AML-193 (cell line): ENCODE measurements at regions not wholly inside any gene's neighbourhood (a gene's known extent, or its start where the extent isn't known, plus 50 kb on each side); places are given as distances from the start of the nearest gene placed in this dataset.
"Not testable (repeated sequence)": the region's sequence is repeated elsewhere in the genome, so short reads cannot be mapped to it uniquely, and the experiment has no call there.

Source experiments
- DNase-seq, 2 experiments: peaks; one replicate each; lab custom pipeline; 2025; lab: John Stamatoyannopoulos, UW

GRCh38 chr6:86065002-86065401, 422.3 kb upstream of the SYNCRIP start:
- not testable (repeated sequence) for DNase-seq

DNA sequence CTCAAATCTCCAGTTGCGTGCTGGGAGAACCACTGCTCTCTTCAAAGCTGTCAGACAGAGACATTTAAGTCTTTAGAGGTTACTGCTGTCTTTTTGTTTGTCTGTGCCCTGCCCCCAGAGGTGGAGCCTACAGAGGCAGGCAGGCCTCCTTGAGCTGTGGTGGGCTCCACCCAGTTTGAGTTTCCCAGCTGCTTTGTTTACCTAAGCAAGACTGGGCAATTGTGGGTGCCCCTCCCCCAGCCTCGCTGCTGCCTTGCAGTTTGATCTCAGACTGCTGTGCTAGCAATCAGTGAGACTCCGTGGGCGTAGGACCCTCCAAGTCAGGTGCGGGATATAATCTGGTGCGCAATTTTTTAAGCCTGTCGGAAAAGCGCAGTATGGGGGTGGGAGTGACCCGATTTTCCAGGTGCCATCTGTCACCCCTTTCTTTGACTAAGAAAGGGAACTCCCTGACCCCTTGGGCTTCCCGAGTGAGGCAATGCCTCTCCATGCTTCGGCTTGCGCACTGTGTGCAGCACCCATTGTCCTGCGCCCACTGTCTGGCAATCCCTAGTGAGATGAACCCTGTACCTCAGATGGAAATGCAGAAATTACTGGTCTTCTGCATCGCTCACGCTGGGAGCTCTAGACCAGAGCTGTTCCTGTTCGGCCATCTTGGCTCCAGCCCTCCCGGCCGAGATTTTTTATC, 414.8 kb upstream of the SYNCRIP start:
- not testable (repeated sequence) for DNase-seq

DNA sequence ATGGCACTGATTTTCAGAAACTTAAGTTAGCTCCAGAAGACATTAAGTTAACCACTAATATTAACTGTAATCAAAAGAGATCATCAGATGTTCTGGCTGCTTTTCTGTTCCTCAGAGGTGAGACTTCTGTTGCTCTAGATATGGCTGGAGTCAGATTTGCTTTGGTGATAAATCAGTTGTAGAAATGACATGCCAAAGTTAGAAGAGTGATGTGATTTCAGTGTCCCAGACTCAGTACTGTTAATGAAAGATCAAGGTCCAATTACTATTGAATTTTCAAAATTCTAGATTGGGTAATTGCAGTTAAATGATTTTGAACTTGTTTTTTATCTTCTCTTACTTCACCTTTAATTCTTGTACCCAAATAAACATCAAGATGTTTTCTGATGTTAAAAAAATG, 402.4 kb upstream of the SYNCRIP start:
- no peak for DNase-seq

DNA sequence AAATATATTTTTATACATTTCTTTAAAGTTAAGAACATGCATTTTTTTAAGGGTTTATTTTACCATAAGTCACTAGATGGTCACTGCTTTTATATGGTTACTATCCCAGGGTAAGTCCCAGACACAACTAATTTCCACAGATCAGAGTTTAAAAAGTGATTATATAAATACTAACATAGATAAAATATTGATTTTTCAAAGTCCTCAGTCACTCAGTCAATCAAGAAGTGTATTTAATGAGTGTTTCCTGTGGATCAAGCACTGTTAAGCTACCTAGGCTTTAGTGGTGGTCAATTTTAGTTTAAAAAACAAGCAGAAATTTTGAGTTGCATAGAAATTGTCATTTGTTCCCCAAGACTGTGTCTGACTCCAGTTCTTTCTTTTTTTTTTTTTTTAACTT, 399.5 kb upstream of the SYNCRIP start:
- DNase-seq = no peak

DNA sequence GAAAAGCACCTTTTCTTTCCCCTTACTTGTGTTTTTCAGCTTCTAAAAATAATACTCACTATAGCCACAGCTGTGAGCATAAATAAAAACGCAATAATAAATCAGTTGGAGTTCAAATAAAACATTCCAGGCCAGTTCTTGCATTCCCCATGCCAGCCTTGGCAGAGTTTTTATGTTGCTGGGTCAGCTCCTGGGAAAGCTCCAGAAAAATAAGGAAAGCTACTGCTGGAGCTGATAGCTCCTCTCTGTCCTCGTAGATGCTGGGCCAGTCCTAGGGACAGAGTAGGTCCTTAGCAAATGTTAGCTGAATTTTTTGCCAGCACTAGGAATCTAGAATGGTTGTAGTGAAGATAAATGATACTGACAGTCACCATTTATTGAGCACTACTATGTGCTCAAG, 389.0 kb upstream of the SYNCRIP start:
- no peak for DNase-seq

DNA sequence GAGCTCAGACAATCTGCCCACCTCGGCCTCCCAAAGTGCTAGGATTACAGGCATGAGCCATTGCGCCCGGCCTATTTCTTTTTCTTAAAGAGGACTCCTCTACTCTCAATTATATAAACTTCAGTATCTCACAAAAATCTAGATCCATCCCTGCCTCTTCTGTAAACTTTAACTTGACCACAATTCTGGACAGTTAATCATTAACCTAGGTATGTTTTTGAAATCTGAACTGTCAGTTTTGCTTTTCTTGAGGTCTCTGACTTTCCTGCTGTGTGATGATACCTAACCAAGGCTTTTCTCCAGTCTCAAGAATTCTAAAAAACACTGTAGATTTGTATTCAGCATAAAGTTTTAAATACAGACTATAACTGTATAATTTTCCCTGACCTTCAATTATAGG, 388.2 kb upstream of the SYNCRIP start:
- DNase-seq = no peak

- DNase-seq = no peak
These were observed 386.1 kb upstream of the SYNCRIP start for GRCh38 chr6:86028776-86029175.

- DNase-seq = not testable (repeated sequence)
These were observed 384.2 kb upstream of the SYNCRIP start for GRCh38 chr6:86026890-86027289.

DNA sequence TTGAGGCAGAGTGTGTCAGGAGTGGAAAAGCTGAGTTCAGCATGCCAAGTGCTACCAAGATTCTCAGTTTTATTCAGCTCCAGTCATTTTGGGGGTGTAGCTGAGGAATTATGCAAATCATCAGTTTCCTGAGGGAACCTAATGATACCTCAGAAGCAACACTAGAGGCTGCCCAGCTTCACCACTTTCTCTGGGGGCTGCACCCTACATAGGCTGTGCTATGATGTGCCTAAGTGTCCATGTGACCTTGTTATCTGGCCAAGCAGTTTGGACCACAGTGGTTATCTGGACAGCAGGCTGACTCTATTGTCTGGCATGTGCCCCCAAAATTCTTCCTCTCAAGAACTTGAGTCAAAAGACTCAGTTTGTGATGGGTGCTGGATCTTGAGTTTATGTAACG, 374.6 kb upstream of the SYNCRIP start:
- DNase-seq = no peak

DNA sequence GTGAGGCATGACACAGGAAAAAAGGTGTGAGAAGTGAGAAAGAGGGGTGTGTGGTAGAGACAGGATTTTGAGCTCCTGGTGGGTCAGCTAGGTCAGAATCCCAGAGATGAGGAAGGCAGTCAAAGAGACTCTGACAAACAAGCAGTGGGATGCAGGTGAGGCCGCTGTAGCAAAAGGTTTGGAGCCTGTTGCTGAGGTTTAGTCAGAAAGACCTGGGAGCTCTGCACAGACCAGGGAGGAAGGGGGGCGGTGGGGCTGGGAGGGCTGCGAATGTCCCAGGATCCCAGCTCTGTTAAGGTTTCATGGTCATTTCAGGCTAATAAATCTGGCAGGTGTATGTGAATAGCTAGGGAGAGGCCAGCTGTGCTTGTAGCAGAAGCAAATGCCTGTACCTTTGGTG, 373.9 kb upstream of the SYNCRIP start:
- no peak for DNase-seq

- DNase-seq = no peak
These were observed 373.4 kb upstream of the SYNCRIP start for GRCh38 chr6:86016077-86016476.

GRCh38 chr6:86012991-86013390, 370.3 kb upstream of the SYNCRIP start:
- not testable (repeated sequence) for DNase-seq

GRCh38 chr6:86010915-86011786, 368.5 kb upstream of the SYNCRIP start:
- DNase-seq = no peak

- no peak for DNase-seq
These were observed 354.5 kb upstream of the SYNCRIP start for GRCh38 chr6:85997206-85997605.

DNA sequence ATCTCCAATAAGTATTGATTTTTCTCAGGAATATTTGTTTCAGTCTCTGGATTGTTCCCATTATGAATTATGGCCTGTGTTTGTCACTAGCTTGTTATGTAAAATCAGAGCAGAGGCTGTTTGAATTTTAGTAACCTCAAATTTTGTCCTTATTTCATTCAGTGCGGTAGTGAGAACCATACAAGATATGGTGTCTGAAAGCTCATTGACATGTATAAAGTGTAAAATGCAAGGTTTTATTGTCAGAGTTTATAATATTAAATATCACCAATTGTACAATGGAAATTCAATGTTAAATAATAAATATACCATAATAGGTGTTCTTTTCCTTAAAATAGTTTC, 353.3 kb upstream of the SYNCRIP start:
- no peak for DNase-seq

- DNase-seq = no peak
These were observed 352.8 kb upstream of the SYNCRIP start for GRCh38 chr6:85995339-85996033.

DNA sequence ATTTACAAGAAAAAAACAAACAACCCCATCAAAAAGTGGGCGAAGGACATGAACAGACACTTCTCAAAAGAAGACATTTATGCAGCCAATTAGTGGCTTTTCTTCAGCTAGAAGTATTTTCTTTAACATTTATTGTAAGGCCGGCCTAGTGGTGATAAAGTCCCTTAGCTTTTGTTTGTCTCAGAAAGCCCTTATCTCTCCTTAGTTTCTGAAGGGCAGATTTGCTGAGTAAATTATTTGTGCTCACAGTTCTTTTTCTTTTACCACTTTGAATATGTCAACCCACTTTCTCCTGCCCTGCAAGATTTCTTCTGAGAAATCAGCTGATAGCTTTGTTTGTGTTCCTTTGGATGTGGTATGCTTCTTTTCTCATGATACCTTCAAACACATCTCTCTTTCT, 344.0 kb upstream of the SYNCRIP start:
- DNase-seq = no peak

DNA sequence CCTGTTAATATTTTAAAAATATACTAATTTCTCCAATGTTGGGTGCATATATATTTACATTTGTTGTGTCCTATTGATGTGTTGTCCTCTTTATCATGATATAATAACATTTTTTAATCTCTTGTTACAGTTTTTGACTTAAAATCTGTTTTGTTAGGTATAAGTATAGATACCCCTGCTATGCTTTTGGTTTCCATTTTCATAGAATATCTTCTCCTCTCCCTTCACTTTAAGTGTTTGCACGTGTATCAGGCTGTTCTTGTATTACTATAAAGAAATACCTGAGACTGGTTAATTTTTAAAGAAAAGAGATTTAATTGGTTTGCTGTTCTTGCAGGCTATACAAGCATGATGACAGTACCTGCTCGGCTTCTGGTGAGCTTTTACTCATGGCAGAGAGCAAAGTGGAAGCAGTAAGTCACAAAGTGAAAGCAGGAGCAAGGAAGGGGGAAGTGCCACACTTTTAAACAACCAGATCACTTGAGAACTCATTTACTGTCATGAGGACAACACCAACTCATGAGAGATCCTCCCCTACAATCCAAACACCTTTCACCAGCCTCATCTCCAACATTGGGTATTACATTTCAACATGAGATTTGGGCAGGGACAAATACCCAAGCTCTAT, 340.5 kb upstream of the SYNCRIP start:
- no peak for DNase-seq

GRCh38 chr6:85977661-85978060, 335.0 kb upstream of the SYNCRIP start:
- DNase-seq = no peak

DNA sequence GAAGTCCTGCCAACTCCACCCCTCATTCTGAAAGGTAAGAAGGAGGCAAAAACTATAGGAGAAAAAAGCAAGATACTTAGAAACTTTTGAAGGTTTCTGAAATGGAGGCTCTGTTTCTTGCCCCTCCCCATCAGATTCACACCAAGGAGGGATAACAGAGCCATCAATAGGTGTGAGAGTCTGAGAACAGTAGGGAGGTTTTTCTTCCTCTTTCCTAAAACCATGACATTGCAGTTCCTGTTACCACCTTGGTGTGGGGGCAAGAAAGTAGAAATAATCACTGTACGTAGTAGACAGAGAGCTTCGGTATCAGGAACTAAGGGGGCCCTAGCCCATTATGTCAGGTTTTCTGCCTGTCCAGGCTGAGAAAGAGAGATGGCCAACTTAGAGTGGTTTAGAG, 333.3 kb upstream of the SYNCRIP start:
- DNase-seq = no peak

DNA sequence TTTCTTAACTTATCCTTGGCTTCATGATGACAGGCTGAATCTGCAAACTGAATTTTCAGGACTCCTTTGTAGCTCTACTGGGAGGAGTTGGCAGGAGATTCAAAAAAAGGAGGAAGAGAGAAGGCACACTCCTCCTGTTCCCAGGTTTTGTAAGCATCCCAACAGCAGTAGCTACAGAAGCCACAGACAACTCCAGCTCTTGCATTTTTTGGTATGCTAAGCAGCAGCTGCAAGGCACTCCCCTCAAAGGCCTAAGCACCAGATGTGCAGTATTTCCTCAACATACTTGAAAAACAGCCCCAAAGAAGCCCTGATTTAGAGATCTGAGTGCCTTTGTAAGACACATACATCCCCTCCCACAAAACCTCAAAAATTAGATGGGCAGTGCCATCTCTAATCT, 328.6 kb upstream of the SYNCRIP start:
- DNase-seq = no peak

GRCh38 chr6:85966828-85967227, 324.1 kb upstream of the SYNCRIP start:
- DNase-seq = no peak

DNA sequence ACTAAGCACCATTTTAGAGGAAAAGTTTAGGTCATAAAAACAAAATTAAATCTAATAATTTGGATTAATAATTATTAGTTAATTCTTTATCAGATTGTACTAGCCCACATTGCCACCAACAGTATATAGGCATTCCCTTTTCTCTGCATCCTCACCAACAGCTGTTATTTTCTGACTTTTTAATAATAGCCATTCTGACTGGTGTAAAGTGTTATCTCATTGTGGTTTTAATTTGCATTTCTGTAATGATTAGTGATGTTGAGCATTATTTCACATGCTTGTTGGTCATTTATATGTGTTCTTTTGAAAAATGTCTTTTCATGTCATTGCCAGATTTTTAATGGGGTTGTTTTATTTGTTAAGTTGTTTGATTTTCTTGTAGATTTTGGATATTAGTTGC, 319.1 kb upstream of the SYNCRIP start:
- no peak for DNase-seq
